HCT116 (cell line): ENCODE measurements at regions not wholly inside any gene's neighbourhood (a gene's known extent, or its start where the extent isn't known, plus 50 kb on each side); places are given as distances from the start of the nearest gene placed in this dataset.

ENCODE experiments used
- ATAC-seq: fragments of 200-7000 bp; cut with Tn5 transposase; 2 replicates; pipeline ENCODE4 v1.9.1; 2020; ENCODE audit warnings: mild to moderate bottlenecking, moderate library complexity
- BruUV-seq: library from RNA; stranded (reverse); fragments of 400-500 nt; replicated peaks from 2 replicates; lab custom pipeline; 2021; lab: Mats Ljungman, UMichigan
- CTCF ChIA-PET: fragments of 300-600 bp; sonication (Branson Sonifier 250); formaldehyde crosslinking; loops from one replicate; lab custom pipeline; 2021; ENCODE audit warnings: antibody characterized with exemption; lab: Charles Lee
- POLR2A ChIA-PET: fragments of 300-600, 350-600 bp; sonication (Branson Sonifier 250); formaldehyde crosslinking; loops from one replicate; lab custom pipeline; 2021; ENCODE audit warnings: antibody characterized with exemption; lab: Charles Lee
- RAD21 ChIA-PET, 2 experiments: fragments of 300-600 bp; sonication (Branson Sonifier 250); formaldehyde crosslinking; loops; one replicate each; lab custom pipeline; 2023; ENCODE audit warnings: low total read pairs in 2 of 2; ENCODE audit not compliant: uncharacterized antibody in 2 of 2, unreplicated experiment in 2 of 2, low non-redundant PET in 1 of 2; lab: Charles Lee
- DNase-seq: peaks from one replicate; pipeline ENCODE4 v3.0.0-alpha.2; 2010; ENCODE audit warnings: low read depth, low spot score
- H2AFZ ChIP-seq: fragments of 200-600 bp; shearing (Covaris generic), sonication (generic); 2 replicates; pipeline ENCODE4 v1.6.1; 2017; ENCODE audit warnings: low read depth, mixed run types, mixed read lengths, antibody characterized with exemption, low read length; ENCODE audit not compliant: poor library complexity, severe bottlenecking
- H3K27ac ChIP-seq: 2 replicates; pipeline ENCODE4 v1.5.1; 2012; ENCODE audit warnings: low read depth, low read length
- H3K27me3 ChIP-seq: fragments of 200-600 bp; sonication (generic); 2 replicates; pipeline ENCODE4 v1.6.1; 2016; ENCODE audit warnings: mixed run types, low read length, mixed read lengths; ENCODE audit not compliant: insufficient read depth
- H3K36me3 ChIP-seq, 2 experiments: fragments of 200-500 bp in 1 of 2; fragments of 200-600 bp in 1 of 2; sonication (Bioruptor generic) in 1 of 2; sonication (generic) in 1 of 2; 2 replicates each; pipeline versions ENCODE4 v1.5.1 to v1.6.1; 2014 to 2016; ENCODE audit warnings: low read length in 2 of 2, inconsistent platforms in 1 of 2, mixed read lengths in 1 of 2, mixed run types in 1 of 2; ENCODE audit not compliant: insufficient read depth in 2 of 2, control insufficient read depth in 1 of 2
- H3K4me1 ChIP-seq, 2 experiments: fragments of 200-600 bp in 1 of 2; sonication (generic) in 1 of 2; 2 replicates each; pipeline versions ENCODE4 v1.5.1 to v1.6.1; 2012 to 2017; ENCODE audit warnings: low read length in 2 of 2, inconsistent platforms in 1 of 2, mild to moderate bottlenecking in 1 of 2, mixed read lengths in 1 of 2, mixed run types in 1 of 2, moderate library complexity in 1 of 2; ENCODE audit not compliant: insufficient read depth in 2 of 2, control insufficient read depth in 1 of 2
- H3K4me2 ChIP-seq: fragments of 200-600 bp; sonication (generic); 2 replicates; pipeline ENCODE4 v1.6.1; 2017; ENCODE audit warnings: mixed run types, low read length, mixed read lengths
- H3K4me3 ChIP-seq, 2 experiments: fragments of 200-600 bp in 1 of 2; sonication (generic) in 1 of 2; replicated peaks in 1 of 2; 2 replicates each; pipeline ENCODE4 v1.5.1; 2011 to 2016; ENCODE audit warnings: low read length in 2 of 2, control low read depth in 1 of 2, low read depth in 1 of 2, mild to moderate bottlenecking in 1 of 2, mixed read lengths in 1 of 2, mixed run types in 1 of 2
- H3K79me2 ChIP-seq: fragments of 200-600 bp; sonication (generic); 2 replicates; pipeline ENCODE4 v1.6.1; 2017; ENCODE audit warnings: mild to moderate bottlenecking, mixed run types, low read length, moderate library complexity, mixed read lengths; ENCODE audit not compliant: insufficient read depth
- H3K9ac ChIP-seq: fragments of 200-600 bp; sonication (generic); 2 replicates; pipeline ENCODE4 v1.6.1; 2016; ENCODE audit warnings: low read length, mixed read lengths
- H3K9me2 ChIP-seq: fragments of 200-600 bp; sonication (generic), shearing (Covaris generic); 2 replicates; pipeline ENCODE4 v1.6.1; 2017; ENCODE audit warnings: mixed run types, mild to moderate bottlenecking, moderate library complexity; ENCODE audit not compliant: insufficient read depth
- H3K9me3 ChIP-seq, 2 experiments: fragments of 200-500 bp in 1 of 2; fragments of 200-600 bp in 1 of 2; sonication (Bioruptor generic) in 1 of 2; sonication (generic) in 1 of 2; 2 replicates each; pipeline ENCODE4 v1.6.1; 2014 to 2017; ENCODE audit warnings: low read length in 2 of 2, mixed read lengths in 2 of 2, inconsistent platforms in 1 of 2, low read depth in 1 of 2, mild to moderate bottlenecking in 1 of 2, mixed run types in 1 of 2, moderate library complexity in 1 of 2; ENCODE audit not compliant: control insufficient read depth in 1 of 2, insufficient read depth in 1 of 2
- H4K20me1 ChIP-seq: fragments of 200-600 bp; sonication (generic), shearing (Covaris generic); 2 replicates; pipeline ENCODE4 v1.6.1; 2017; ENCODE audit warnings: mixed run types, mild to moderate bottlenecking, moderate library complexity; ENCODE audit not compliant: insufficient read depth
- CEBPB ChIP-seq: IDR thresholded peaks from 2 replicates; pipeline ENCODE4 v1.6.1; 2012; ENCODE audit warnings: low read depth
- CTCF ChIP-seq, 3 experiments: fragments of 200-600 bp in 1 of 3; sonication (generic) in 1 of 3; IDR thresholded peaks in 2 of 3; conservative IDR thresholded peaks in 1 of 3; 2 replicates each; pipeline ENCODE4 v1.5.1; 2012 to 2017; ENCODE audit warnings: low read depth in 2 of 3, low read length in 2 of 3, antibody characterized with exemption in 1 of 3, borderline replicate concordance in 1 of 3, control low read depth in 1 of 3, mild to moderate bottlenecking in 1 of 3, mixed read lengths in 1 of 3, mixed run types in 1 of 3, moderate library complexity in 1 of 3; ENCODE audit not compliant: insufficient read depth in 1 of 3
- ELF1 ChIP-seq: IDR thresholded peaks from 2 replicates; pipeline ENCODE4 v1.6.1; 2012; ENCODE audit warnings: low read depth, borderline replicate concordance
- EZH2 ChIP-seq: fragments of 200-600 bp; sonication (generic); IDR thresholded peaks from 2 replicates; pipeline ENCODE4 v1.6.1; 2017; ENCODE audit warnings: antibody characterized with exemption, mixed run types
- JUND ChIP-seq: IDR thresholded peaks from 2 replicates; pipeline ENCODE4 v1.6.1; 2012
- REST ChIP-seq: IDR thresholded peaks from 2 replicates; pipeline ENCODE4 v1.6.1; 2012; ENCODE audit warnings: low read depth
- SP1 ChIP-seq: IDR thresholded peaks from 2 replicates; pipeline ENCODE4 v1.6.1; 2012; ENCODE audit warnings: low read depth
- YY1 ChIP-seq: IDR thresholded peaks from 2 replicates; pipeline ENCODE4 v1.6.1; 2011; ENCODE audit warnings: low read length, low read depth, moderate library complexity, mild to moderate bottlenecking; ENCODE audit not compliant: insufficient replicate concordance; ENCODE audit errors: extremely low read depth
- ZFX ChIP-seq: fragments of 450-650 bp; IDR thresholded peaks from 2 replicates; pipeline ENCODE4 v1.6.1; 2017
- ZNF274 ChIP-seq: fragments of 200-500 bp; sonication (Bioruptor generic); IDR thresholded peaks from 2 replicates; pipeline ENCODE4 v1.6.1; 2014; ENCODE audit warnings: mild to moderate bottlenecking, low read depth, low read length, inconsistent platforms
- intact Hi-C: fragments of 100-400 bp; cut with micrococcal nuclease; formaldehyde crosslinking; loops from 2 replicates; pipeline ENCODE4 v1.10.0; 2022
- TF ChIP-seq, protein P1 (sequence below): IDR thresholded peaks from 2 replicates; pipeline ENCODE4 v1.6.1; 2012

- POLR2A ChIA-PET = no interaction called here
- no peaks in the 10 kb centered on the region for H3K27me3 ChIP-seq
- no peak overlapping the region for H3K9ac ChIP-seq
- CTCF ChIA-PET = no interaction called here
- H3K79me2 ChIP-seq = no peaks in the 10 kb centered on the region
- peaks cover 38 to 56% of the 10 kb centered on the region in 2 experiments; a peak in 2 of 4 replicates for H3K9me3 ChIP-seq
- no peaks in the 10 kb centered on the region for H3K4me1 ChIP-seq
- intact Hi-C loops = no loop called here
- ATAC-seq = no peak
- H3K36me3 ChIP-seq = no peaks in the 10 kb centered on the region
- RAD21 ChIA-PET = no interaction called here
- H4K20me1 ChIP-seq = no peaks in the 10 kb centered on the region
- BruUV-seq = no TSS peak
- H3K4me2 ChIP-seq = no peak overlapping the region
- no peaks in the 10 kb centered on the region for H3K9me2 ChIP-seq
- no peak overlapping the region for H2AFZ ChIP-seq
- H3K27ac ChIP-seq = no peak overlapping the region
- no peak for DNase-seq
- H3K4me3 ChIP-seq = no peak overlapping the region
- no peak for TF ChIP-seq EZH2
- TF ChIP-seq JUND = no peak
- no peak for TF ChIP-seq CEBPB
- no peak for TF ChIP-seq ZFX
- no peak for TF ChIP-seq YY1
- no peak for TF ChIP-seq ELF1
- TF ChIP-seq ZNF274 = no peak
- TF ChIP-seq, protein P1, sequence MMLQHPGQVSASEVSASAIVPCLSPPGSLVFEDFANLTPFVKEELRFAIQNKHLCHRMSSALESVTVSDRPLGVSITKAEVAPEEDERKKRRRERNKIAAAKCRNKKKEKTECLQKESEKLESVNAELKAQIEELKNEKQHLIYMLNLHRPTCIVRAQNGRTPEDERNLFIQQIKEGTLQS = no peak
- TF ChIP-seq REST = no peak
- no peak for TF ChIP-seq CTCF (IDR thresholded peaks at IDR 0.05 in 2 of 3, conservative IDR thresholded peaks at IDR 0.05 in 1 of 3; ENCODE audit: borderline replicate concordance in 1 of 3, insufficient read depth in 1 of 3, low read depth in 2 of 3, low read length in 2 of 3)
- TF ChIP-seq SP1 = no peak
Measured at GRCh38 chr16:79665970-79666369, 65.4 kb upstream of the MAF start.
